ENCODE measurements at regions not wholly inside any gene's neighbourhood (a gene's known extent, or its start where the extent isn't known, plus 50 kb on each side); places are given as distances from the start of the nearest gene placed in this dataset.

- no peak for DNase-seq (ENCODE audit: low spot score)
- TF ChIP-seq EZH2phosphoT487 (IDR thresholded peaks at IDR 0.05; ENCODE audit: low read depth, severe bottlenecking, unreplicated experiment) (no peak), EZH2 (IDR thresholded peaks at IDR 0.05; ENCODE audit: borderline replicate concordance) (no peak)
- H2AFZ ChIP-seq, result no peak overlapping the region
- no peaks in the 10 kb centered on the region for H3K4me1 ChIP-seq (ENCODE audit: insufficient read depth)
- H3K4me3 ChIP-seq, result no peak overlapping the region
- no peak overlapping the region for H3K27ac ChIP-seq
- no peaks in the 10 kb centered on the region for H3K79me2 ChIP-seq
- H3K27me3 ChIP-seq, result no peaks in the 10 kb centered on the region
- no peaks in the 10 kb centered on the region for H3K9me3 ChIP-seq (ENCODE audit: low read depth)
- no peaks in the 10 kb centered on the region for H3K36me3 ChIP-seq (replicated peaks; ENCODE audit: insufficient read depth, low read depth)
- no peak overlapping the region for H3K4me2 ChIP-seq
- no peaks in the 10 kb centered on the region for H3K9me2 ChIP-seq (replicated peaks; ENCODE audit: insufficient read depth)
- H4K20me1 ChIP-seq (ENCODE audit: insufficient read depth, poor library complexity, severe bottlenecking), result no peaks in the 10 kb centered on the region
Measured at GRCh38 chr5:106660681-106661080, 1010.1 kb downstream of the EFNA5 start.

GRCh38 chr5:106658150-106658549, 1012.6 kb downstream of the EFNA5 start:
- Histone ChIP-seq H4K20me1 (ENCODE audit: insufficient read depth, poor library complexity, severe bottlenecking) (no peaks in the 10 kb centered on the region), H3K36me3 (replicated peaks; ENCODE audit: insufficient read depth, low read depth) (no peaks in the 10 kb centered on the region), H3K4me3 (no peak overlapping the region), H3K27ac (no peak overlapping the region), H3K4me1 (ENCODE audit: insufficient read depth) (no peaks in the 10 kb centered on the region), H3K4me2 (no peak overlapping the region), H3K9me2 (replicated peaks; ENCODE audit: insufficient read depth) (no peaks in the 10 kb centered on the region), H3K79me2 (no peaks in the 10 kb centered on the region), H3K9me3 (ENCODE audit: low read depth) (no peaks in the 10 kb centered on the region), H2AFZ (no peak overlapping the region), H3K27me3 (no peaks in the 10 kb centered on the region)
- no peak for DNase-seq (ENCODE audit: low spot score)
- TF ChIP-seq EZH2phosphoT487 (IDR thresholded peaks at IDR 0.05; ENCODE audit: low read depth, severe bottlenecking, unreplicated experiment), result no peak
- TF ChIP-seq EZH2 (IDR thresholded peaks at IDR 0.05; ENCODE audit: borderline replicate concordance), result no peak
- TF ChIP-seq, protein P1, sequence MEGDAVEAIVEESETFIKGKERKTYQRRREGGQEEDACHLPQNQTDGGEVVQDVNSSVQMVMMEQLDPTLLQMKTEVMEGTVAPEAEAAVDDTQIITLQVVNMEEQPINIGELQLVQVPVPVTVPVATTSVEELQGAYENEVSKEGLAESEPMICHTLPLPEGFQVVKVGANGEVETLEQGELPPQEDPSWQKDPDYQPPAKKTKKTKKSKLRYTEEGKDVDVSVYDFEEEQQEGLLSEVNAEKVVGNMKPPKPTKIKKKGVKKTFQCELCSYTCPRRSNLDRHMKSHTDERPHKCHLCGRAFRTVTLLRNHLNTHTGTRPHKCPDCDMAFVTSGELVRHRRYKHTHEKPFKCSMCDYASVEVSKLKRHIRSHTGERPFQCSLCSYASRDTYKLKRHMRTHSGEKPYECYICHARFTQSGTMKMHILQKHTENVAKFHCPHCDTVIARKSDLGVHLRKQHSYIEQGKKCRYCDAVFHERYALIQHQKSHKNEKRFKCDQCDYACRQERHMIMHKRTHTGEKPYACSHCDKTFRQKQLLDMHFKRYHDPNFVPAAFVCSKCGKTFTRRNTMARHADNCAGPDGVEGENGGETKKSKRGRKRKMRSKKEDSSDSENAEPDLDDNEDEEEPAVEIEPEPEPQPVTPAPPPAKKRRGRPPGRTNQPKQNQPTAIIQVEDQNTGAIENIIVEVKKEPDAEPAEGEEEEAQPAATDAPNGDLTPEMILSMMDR (IDR thresholded peaks at IDR 0.05; ENCODE audit: poor library complexity), result no peak

GRCh38 chr5:106656821-106657220, 1013.9 kb downstream of the EFNA5 start:
- Histone ChIP-seq H3K36me3 (replicated peaks; ENCODE audit: insufficient read depth, low read depth) (no peaks in the 10 kb centered on the region), H3K79me2 (no peaks in the 10 kb centered on the region), H4K20me1 (ENCODE audit: insufficient read depth, poor library complexity, severe bottlenecking) (no peaks in the 10 kb centered on the region), H3K27me3 (no peaks in the 10 kb centered on the region), H3K4me2 (no peak overlapping the region), H3K27ac (no peak overlapping the region), H3K9me2 (replicated peaks; ENCODE audit: insufficient read depth) (no peaks in the 10 kb centered on the region), H3K9me3 (ENCODE audit: low read depth) (no peaks in the 10 kb centered on the region), H2AFZ (no peak overlapping the region), H3K4me1 (ENCODE audit: insufficient read depth) (no peaks in the 10 kb centered on the region), H3K4me3 (no peak overlapping the region)
- DNase-seq (ENCODE audit: low spot score), result no peak
- WGBS (ENCODE audit: low lambda C conversion rate, missing lambda C conversion rate), result 60% methylated on average over 2 of the region's 2 CpGs
- no peak for TF ChIP-seq EZH2phosphoT487 (IDR thresholded peaks at IDR 0.05; ENCODE audit: low read depth, severe bottlenecking, unreplicated experiment)
- TF ChIP-seq EZH2 (IDR thresholded peaks at IDR 0.05; ENCODE audit: borderline replicate concordance), result no peak
- TF ChIP-seq, protein P1 (IDR thresholded peaks at IDR 0.05; ENCODE audit: poor library complexity), result no peak

- TF ChIP-seq EZH2phosphoT487 (IDR thresholded peaks at IDR 0.05; ENCODE audit: low read depth, severe bottlenecking, unreplicated experiment), result no peak
- TF ChIP-seq EZH2 (IDR thresholded peaks at IDR 0.05; ENCODE audit: borderline replicate concordance), result no peak
- TF ChIP-seq, protein P1 (IDR thresholded peaks at IDR 0.05; ENCODE audit: poor library complexity), result no peak
- DNase-seq (ENCODE audit: low spot score), result no peak
- no peaks in the 10 kb centered on the region for H3K9me3 ChIP-seq (ENCODE audit: low read depth)
- no peak overlapping the region for H3K4me3 ChIP-seq
- no peaks in the 10 kb centered on the region for H3K79me2 ChIP-seq
- no peaks in the 10 kb centered on the region for H3K9me2 ChIP-seq (replicated peaks; ENCODE audit: insufficient read depth)
- no peaks in the 10 kb centered on the region for H4K20me1 ChIP-seq (ENCODE audit: insufficient read depth, poor library complexity, severe bottlenecking)
- H3K27me3 ChIP-seq, result no peaks in the 10 kb centered on the region
- no peak overlapping the region for H3K27ac ChIP-seq
- H2AFZ ChIP-seq, result no peak overlapping the region
- no peak overlapping the region for H3K4me2 ChIP-seq
- no peaks in the 10 kb centered on the region for H3K36me3 ChIP-seq (replicated peaks; ENCODE audit: insufficient read depth, low read depth)
- H3K4me1 ChIP-seq (ENCODE audit: insufficient read depth), result no peaks in the 10 kb centered on the region
Measured at GRCh38 chr5:106649031-106649430, 1021.7 kb downstream of the EFNA5 start.
